GM04504 (cell line): ENCODE measurements at regions not wholly inside any gene's neighbourhood (a gene's known extent, or its start where the extent isn't known, plus 50 kb on each side); places are given as distances from the start of the nearest gene placed in this dataset.

Experiments used
- DNase-seq: peaks from one replicate; pipeline ENCODE4 v3.0.0-alpha.2; 2012; ENCODE audit warnings: low read depth

DNA sequence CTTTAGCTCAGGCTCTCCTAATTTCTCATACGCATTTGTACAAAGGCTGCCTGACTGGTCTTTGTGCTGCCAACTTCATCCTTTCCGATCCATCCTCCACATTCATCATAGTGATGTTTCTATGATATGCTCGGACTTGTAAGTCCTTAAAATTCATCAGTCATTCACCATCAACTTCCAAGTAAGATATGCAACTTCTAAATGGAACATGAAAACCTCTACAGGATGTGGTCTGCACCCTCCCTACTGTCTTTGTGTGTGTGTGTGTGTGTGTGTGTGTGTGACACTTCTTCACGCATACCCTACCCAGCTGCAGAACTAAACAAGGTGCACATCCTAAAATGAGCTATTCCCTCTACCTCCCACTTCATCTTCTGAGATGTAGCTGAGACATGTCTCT, 397.9 kb upstream of the NR5A2 start:
- no peak for DNase-seq

DNA sequence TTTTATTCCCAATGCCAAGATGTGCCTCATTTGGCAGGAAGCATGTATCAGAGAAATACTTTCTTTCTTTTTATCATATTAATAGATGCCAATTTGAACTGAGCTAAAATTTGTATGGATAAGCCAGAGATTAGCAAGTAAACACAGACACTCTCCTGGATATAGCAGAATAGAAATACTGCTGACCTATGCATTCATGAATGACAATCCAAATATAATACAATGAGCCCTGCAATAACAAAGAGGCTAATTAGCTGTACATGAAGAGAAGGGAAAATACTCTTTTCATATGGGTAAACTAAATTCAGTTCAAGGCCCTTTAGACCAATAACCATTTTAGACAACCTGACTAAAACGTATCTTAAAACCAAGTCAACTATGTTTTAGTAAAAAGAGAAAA, 388.1 kb upstream of the NR5A2 start:
- no peak for DNase-seq

DNA sequence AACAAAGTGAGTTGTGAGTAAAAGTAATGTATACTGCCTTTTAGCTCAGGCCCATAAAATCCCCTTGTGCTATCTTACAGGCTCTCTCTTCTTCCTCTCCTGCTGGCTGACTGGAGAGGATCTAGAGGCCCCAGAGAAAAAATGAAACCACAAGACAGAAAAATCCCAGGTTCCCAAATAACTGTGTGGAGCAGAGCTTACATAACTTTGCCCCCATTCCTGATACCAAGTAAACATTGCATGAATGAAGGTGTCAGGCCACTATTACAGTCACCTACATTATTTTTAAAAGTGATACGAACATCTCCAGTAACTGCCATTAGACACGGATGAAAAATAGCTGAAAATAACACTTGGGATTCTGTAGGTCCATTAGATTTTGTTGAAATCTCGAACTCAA, 386.0 kb upstream of the NR5A2 start:
- DNase-seq = no peak

DNA sequence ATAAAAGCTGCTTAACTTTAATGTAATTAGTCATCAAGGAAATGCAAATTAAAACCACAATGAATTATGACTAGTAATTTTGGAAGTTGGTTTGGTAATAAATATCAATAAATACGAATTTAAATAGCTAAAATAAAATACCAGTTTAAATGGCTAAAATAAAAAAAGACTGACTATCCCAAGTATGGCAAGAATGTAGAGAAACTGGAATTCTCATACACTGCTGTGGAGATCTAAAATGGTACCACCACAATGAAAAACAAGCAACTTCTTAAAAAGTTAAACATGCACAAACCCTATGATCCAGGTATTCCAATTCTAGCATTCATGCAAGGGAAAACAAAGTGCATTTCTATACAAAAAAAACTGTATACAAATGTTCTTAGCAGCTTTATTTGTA, 382.6 kb upstream of the NR5A2 start:
- DNase-seq = no peak

DNA sequence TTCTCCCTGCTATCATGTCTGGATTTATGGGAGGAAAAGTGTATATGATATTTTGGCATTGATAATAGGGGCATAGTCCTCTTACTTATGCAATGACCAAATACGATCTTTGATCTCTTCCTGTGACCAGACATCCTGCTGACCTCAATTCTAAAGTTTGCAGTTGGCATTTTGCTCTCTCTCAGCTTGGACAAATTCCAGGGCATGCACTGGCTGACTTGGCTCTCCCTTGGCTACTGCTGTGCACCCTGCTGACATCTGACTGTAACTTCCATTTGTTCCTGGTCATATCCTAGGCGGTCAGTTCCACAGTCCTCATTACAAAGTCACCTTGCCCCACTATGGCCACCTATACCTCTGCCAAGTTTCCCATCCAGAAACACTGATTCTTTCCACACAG, 380.7 kb upstream of the NR5A2 start:
- DNase-seq = no peak

DNA sequence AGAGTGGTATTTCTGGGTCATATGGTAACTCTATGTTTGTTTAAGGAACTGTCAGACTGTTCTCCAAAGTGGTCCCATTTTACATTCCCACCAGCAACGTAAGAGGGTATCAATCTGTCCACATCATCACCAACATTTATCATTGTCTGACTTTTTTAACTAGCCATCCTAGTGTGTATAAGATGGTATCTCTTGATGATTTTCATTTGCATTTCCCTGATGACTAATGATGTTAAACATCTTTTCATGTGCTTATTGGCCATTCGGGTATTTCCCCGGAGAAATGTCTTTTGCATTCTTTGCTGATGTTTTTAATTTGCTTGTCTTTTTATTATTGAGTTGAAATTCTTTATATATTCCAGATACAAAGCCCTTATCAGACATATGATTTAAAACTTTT, 370.1 kb upstream of the NR5A2 start:
- DNase-seq = no peak

DNA sequence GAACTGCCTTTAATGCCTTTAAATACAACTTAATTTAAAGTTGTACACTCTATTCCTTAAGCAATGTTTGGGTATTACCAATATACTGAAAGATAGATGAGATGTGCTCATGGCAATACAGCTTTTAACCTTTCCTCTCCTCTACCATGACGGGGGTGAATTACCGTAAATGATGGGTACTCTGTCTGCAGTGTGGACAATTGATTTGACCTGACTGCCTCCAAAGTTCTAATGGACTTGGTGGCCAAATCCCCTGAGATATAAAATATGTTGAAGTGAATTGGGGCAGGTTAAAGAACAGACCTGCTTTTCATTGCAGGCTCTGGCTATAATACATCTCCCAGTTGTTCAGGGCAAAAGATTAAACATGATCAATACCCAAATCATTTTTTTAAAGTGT, 367.4 kb upstream of the NR5A2 start:
- DNase-seq = no peak

DNA sequence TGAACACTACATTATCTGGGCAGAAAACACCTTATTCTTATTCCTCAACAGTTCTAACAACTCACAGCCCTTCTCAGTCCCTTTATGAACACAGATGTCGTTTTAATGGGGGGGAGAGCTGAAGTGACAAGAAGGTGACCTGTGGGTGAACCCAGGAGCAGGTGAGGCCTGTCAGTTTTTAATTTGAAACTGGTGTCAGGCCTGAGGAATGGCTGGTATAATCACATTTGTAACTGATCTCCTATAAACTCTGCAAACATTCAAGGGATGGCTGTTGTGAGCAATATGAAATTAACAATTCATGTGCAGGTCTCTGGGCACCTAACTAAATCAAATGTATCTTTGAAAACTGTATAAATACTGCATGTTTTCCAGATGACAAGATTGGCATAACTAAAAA, 362.1 kb upstream of the NR5A2 start:
- DNase-seq = no peak

DNA sequence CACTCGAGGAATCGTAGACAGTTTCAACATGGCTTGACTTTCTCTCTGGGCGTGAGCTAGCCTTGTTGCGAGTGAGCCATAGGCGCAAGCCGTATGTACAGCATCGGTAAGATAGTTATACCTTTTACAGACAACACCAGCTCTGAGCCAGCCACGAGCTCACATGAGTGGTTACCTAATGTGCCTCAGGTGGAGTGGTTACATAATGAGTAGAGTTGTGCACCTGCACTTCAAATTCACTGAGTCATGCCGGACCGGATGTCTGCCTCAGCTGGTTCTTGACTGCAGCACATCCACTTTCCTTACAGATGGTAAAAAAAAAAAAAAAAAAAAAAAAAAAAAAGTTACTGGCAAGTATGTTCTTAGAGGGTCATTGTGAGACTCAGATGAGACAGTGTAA, 360.4 kb upstream of the NR5A2 start:
- no peak for DNase-seq

DNA sequence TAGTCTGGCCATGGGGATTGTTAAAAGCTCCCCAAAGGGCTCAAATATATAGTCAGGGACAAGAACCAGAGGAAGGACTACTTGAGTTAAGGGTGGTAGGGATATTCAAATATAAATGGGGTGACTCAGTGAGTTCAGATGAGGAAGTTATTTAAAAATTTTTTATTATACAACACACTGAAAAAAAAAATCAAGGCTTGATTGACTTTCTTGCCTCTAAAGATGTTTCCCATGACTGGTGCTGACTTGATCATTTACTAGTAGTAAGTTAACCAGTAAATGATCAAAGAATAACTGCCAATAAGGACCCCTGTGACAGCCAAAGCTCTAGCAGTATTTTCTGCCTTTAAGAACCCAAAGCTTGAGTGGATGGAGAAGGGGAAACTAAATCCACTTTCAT, 357.6 kb upstream of the NR5A2 start:
- no peak for DNase-seq

DNA sequence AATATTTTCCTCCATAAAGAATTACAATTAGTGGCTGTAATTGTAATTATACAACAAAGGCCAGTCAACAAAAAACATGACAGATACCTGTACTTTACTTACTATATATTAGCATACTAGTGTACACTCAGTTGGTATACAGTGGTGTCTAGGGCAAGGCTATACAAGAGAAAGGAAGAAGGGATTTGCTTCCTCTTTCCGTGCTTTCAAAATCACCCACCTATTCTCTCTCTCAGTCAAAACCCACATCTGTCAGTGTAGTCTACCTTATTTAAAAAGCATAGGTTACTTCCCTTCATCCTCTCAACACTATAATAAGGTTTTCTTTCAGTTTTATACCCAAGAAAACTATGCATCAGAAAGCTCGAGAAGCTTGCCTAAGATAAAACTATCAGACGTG, 355.8 kb upstream of the NR5A2 start:
- no peak for DNase-seq

DNA sequence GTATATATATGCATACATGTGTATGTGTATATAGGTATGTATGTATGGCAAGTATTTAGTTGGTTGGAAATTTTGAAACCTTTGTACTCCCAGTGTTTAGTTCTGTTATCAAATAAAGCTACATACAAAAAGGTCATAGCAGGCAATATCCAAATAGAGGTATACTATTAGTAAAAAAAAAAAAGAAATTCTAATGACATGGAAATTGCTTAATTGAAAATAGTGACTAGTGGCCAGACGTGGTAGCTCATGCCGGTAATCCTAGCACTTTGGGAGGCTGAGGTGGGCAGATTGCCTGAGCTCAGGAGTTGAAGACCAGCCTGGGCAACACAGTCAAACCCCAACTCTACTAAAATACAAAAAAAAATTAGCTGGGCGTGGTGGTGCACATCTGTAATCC, 351.6 kb upstream of the NR5A2 start:
- DNase-seq = no peak

DNA sequence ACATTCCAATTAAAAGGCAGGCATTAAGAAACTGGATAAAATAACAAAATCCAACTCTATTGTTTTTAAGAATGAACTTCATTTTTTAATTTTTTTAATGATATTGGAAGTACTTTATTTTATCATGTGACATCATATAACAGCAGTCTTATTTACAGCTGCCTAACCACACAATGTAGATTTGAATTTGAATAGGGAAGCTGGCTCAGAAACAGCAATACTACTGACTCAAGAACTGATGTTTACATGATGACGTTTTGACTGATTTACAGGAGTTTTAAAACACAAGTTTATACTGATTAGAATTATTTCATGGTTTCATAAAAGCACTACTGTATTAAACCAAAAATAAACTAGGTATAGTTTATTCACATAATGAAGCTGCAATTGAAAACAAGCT, 348.7 kb upstream of the NR5A2 start:
- DNase-seq = no peak

DNA sequence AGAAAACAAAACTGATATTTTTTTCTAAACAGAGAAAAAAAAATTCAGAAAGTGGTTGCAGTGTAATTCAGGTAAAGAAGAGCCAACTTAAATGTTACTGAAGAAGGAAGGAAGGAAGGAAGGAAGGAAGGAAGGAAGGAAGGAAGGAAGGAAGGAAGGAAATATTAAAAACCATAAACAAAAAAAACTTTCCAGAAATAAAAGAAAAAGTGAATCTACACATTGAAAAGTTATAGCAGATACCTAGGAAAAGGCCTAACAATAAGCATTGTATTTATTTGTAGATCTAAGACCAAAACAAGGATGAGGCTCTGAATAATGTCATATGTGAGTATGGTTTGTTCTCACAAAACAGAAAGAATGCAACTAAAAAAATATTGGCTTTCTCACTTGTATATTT, 345.4 kb upstream of the NR5A2 start:
- no peak for DNase-seq

DNA sequence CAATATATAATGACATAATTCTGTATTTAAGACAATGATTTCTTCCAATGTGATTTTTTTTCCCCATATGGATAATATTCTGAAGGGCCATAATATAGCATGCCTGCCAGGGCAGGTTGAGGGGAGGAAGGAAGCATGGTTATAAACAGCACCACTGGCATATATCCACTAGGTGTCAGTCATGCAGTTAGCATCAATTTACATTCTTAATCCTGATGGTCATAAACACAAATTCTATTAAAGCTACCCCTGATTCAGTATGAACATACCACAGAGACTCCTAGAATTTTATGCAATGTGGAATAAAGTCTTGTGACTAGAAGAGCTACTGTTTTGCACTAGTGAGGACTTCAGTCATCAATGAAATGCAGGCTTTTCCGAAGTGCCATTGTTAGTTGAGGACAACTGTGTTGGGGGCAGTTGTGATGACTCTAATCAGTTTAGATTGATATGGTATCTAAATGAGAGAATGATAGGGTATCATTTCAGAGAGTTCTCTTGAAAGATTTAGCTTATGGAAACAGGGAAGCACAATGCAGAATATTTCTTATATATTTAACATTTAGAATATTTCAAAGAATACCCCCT, 342.7 kb upstream of the NR5A2 start:
- peak; percentile 28 for DNase-seq

DNA sequence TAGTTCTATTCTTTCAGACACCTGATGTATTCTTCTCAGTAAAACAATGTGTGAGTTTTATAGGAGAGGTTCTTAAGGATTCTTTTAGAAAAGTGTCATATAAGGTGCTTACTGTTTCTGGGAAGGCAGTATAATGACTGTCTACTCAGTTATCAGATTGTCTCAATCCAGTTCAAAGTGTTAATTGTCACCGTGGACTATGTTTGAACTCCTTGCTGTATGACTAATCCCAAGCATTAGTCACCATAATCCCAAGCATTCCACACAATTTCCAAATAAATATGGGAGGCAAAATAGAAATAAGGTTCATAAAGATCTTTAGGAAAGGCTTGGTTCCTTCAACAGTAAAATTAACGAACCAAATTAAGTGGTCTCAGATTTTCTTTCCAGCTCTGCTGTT, 342.1 kb upstream of the NR5A2 start:
- peak; percentile 23 for DNase-seq

DNA sequence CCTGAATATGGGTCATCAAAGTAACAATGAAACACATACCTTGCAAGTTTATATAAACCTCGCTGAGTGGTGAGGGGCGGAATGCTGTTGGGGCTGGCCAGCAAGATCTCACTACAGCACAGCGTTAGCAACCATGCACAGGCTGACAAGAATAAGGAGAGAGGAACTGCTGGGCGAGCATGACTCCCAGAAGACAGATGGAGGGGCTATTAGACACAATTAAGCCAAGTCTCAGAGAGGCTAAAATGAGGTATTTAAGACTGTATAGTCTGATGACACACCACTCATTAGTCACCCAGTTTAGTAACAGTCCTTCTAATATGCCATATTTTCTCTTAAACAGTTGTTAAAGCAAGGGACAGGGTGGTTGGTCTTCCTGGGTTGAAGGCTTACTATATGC, 340.2 kb upstream of the NR5A2 start:
- DNase-seq = no peak

DNA sequence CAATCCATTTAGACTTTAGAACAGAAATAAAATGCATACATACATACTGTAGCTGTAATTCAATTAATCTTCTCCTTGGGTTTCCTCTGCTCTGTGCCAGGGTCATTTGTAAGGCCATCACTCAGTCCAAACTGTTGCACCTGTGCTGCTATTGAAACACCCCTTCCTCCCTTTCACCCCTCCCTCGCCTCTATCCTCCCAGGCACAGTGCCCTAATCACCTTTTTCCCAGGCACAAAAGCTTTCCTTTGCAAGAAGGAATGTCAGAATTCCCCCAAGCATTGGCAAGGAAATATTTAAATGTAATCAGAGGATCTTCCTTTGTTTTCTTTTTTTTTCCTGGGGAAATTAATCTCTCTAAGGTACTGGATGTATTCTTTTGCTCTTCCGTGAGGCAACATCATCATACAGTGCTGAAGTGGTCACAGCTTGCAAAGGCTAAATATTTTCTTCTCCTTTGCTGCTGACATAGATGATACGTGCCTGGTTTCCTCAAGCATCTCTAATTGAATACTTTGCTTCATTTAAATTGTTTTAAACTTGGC, 339.3 kb upstream of the NR5A2 start:
- DNase-seq = no peak

DNA sequence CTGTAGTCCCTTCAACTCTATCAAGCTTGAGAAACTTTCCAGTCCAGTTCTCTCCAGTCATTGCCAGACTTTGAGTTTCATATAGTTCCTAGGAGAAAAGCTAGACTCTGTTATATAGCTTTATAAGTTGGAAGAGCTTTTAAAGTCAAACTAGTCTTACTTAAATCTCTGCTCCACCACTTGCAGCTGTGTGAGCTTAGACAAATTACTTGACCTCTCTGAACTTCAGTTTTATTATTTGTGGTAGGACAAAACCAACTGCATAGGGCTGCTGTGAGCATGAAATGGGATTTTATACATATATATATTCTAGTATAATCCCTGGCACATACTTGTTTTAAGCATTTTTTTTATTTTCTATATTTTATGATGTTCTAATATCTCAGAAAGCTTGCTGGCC, 338.7 kb upstream of the NR5A2 start:
- no peak for DNase-seq

DNA sequence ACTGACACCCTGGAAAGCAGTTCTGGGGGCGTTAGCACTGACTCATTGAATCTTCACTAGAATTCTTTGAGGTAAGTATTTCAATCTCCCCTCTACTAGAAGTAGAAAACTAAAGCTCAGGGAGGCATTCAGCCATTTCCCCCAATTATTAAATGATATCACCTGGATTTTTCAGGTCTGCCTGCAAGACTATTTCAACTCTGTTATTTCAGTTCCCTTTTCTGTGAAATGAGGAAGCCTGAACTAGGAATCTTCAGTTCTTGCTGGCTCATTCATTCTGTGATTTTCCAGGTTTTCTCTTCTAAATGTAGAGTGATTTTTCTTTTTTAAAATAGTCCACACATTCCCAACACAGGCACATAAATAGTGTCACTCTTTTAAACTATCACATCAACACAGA, 337.0 kb upstream of the NR5A2 start:
- no peak for DNase-seq

DNA sequence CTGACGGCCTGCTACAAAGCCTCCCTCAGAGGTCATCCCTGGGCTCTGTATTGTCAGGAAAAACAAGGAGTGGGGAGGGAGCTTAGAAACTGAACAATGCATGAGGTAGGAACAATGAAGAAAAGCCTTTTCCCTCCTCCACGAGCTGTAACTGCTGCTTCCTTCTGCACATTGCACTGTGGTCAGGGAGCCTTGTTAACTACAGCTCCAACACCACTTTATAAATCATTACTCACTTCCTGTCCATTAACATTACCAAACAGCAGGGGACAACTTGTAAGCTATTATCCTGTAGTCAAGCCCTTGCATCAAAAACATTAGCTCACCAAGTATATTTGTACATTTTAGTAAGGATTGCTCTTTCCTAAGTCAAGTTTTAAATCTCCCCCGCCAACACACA, 336.0 kb upstream of the NR5A2 start:
- DNase-seq = peak; percentile 63

DNA sequence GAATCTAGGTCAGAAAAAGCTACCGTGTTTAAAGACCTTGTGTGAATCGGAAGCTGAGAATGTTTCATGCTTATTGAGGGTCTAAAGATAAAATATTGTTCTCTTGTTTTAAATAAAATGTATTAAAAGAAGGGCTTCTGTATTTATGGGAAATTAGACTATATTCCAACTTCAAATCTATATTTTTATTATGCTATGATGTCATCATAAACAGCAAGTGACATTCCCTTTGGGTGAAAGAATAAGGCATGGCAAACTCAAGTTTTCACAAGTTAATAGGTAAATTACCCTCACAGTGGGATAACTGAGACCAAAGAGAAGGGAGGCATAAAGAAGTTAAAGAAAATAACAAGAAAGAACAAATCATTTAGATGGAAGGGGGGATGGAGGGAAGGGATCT, 333.8 kb upstream of the NR5A2 start:
- DNase-seq = no peak

DNA sequence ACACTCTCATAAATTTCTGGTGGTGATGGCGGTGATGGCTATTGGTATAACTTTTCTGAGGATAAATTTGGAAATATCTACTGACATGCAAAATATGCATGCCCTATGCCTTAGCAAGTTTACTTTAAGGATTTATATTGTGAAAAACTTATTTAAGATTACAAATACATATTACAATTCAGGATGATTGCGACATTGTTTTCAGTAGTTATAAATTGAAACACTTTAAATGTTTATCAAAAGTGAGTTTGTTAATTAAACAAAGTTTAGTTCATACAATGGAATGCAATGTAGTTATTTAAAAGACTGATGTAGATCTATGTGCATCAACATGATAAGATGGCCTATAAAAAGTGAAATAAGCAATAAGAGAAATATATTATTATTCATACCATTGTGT, 331.3 kb upstream of the NR5A2 start:
- no peak for DNase-seq

DNA sequence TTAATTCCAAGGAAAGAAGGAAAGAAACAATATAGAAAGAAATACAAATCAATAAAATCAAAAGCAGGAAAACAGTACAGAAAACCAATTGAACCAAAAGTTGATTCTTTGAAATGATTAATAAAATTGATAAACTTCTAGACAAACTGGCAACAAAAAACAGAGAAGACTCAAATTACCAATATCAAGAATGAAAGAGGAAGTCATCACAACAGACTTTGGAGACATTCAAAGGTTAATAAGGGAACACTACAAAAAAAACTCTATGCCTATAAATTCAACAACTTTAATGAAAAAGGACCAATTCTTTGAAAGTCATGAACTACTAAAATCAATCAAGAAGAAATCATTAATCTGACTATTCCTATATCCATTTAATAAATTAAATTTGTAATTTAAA, 329.3 kb upstream of the NR5A2 start:
- DNase-seq = no peak

DNA sequence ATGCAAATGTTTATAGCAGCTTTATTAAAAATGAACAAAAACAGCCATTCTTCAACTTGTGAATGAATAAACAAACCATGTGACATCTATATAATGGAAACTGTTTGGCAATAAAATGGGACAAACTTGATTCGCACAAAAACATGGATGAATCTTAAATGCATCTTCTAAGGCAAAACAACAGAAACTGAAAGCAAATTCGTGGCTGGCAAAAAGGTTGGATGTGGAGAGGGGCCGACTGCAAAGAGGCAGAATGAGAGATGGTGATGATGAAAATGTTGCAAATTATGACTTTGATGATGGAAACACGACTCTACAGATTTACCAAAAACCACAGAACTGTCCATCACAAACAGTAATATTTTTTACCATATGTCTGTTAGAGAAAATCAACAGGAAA, 327.0 kb upstream of the NR5A2 start:
- DNase-seq = no peak
